KMS-11 (cell line): ENCODE measurements at regions not wholly inside any gene's neighbourhood (a gene's known extent, or its start where the extent isn't known, plus 50 kb on each side); places are given as distances from the start of the nearest gene placed in this dataset.
"Not testable (repeated sequence)": the region's sequence is repeated elsewhere in the genome, so short reads cannot be mapped to it uniquely, and the experiment has no call there.

Experiments
- H2AFZ ChIP-seq: fragments of 200-600 bp; sonication (generic); 2 replicates; pipeline ENCODE4 v1.6.1; 2016; ENCODE audit warnings: antibody characterized with exemption, mixed run types, low read depth
- H3K27ac ChIP-seq: fragments of 200-600 bp; sonication (generic); 2 replicates; pipeline ENCODE4 v1.6.1; 2016; ENCODE audit warnings: mild to moderate bottlenecking, mixed run types
- H3K27me3 ChIP-seq: fragments of 200-600 bp; sonication (generic); 2 replicates; pipeline ENCODE4 v1.6.1; 2017; ENCODE audit warnings: mild to moderate bottlenecking, low read depth, mixed run types, moderate library complexity; ENCODE audit not compliant: insufficient read depth
- H3K36me3 ChIP-seq: fragments of 200-600 bp; sonication (generic); 2 replicates; pipeline ENCODE4 v1.6.1; 2017; ENCODE audit warnings: mild to moderate bottlenecking, mixed run types; ENCODE audit not compliant: insufficient read depth
- H3K4me1 ChIP-seq: fragments of 200-600 bp; sonication (generic); 2 replicates; pipeline ENCODE4 v1.6.1; 2016; ENCODE audit warnings: mild to moderate bottlenecking, low read depth, mixed run types; ENCODE audit not compliant: poor library complexity, severe bottlenecking
- H3K4me2 ChIP-seq: fragments of 200-600 bp; sonication (generic); 2 replicates; pipeline ENCODE4 v1.7.0; 2016; ENCODE audit warnings: mild to moderate bottlenecking, mixed run types
- H3K4me3 ChIP-seq: fragments of 200-600 bp; sonication (generic); IDR thresholded peaks from 2 replicates; pipeline ENCODE4 v1.6.1; 2017; ENCODE audit warnings: low read depth, low read length, mixed read lengths; ENCODE audit not compliant: insufficient read depth
- H3K79me2 ChIP-seq: fragments of 200-600 bp; sonication (generic); 2 replicates; pipeline ENCODE4 v1.6.1; 2016; ENCODE audit warnings: low read depth, mixed run types; ENCODE audit not compliant: insufficient read depth
- H3K9ac ChIP-seq: fragments of 200-600 bp; sonication (generic); 2 replicates; pipeline ENCODE4 v1.6.1; 2016; ENCODE audit warnings: mild to moderate bottlenecking, mixed run types
- H4K20me1 ChIP-seq: fragments of 200-600 bp; sonication (generic); 2 replicates; pipeline ENCODE4 v1.6.1; 2016; ENCODE audit warnings: mild to moderate bottlenecking, mixed run types; ENCODE audit not compliant: insufficient read depth
- CTCF ChIP-seq: fragments of 200-600 bp; sonication (generic); conservative IDR thresholded peaks from 2 replicates; pipeline ENCODE4 v1.6.1; 2017; ENCODE audit warnings: low read depth, mild to moderate bottlenecking, antibody characterized with exemption, low read length, moderate library complexity, mixed read lengths

- H2AFZ ChIP-seq: no peak overlapping the region
- H3K9ac ChIP-seq: no peak overlapping the region
- H3K4me2 ChIP-seq: no peak overlapping the region
- no peaks in the 10 kb centered on the region for H3K4me1 ChIP-seq
- H3K27me3 ChIP-seq: peaks cover 61% of the 10 kb centered on the region
- no peaks in the 10 kb centered on the region for H3K79me2 ChIP-seq
- H3K27ac ChIP-seq: no peak overlapping the region
- no peaks in the 10 kb centered on the region for H3K36me3 ChIP-seq
- H4K20me1 ChIP-seq: no peaks in the 10 kb centered on the region
- H3K4me3 ChIP-seq: no peak overlapping the region
- no peak for TF ChIP-seq CTCF
Measured at GRCh38 chr20:48126227-48126740, 341.0 kb upstream of the SULF2 start.

GRCh38 chr20:48124960-48125359, 339.7 kb upstream of the SULF2 start:
- Histone ChIP-seq H3K4me1 (no peaks in the 10 kb centered on the region), H3K79me2 (no peaks in the 10 kb centered on the region), H3K27ac (no peak overlapping the region), H3K4me2 (no peak overlapping the region), H3K9ac (no peak overlapping the region), H3K27me3 (peaks cover 58% of the 10 kb centered on the region), H3K36me3 (no peaks in the 10 kb centered on the region), H4K20me1 (no peaks in the 10 kb centered on the region), H3K4me3 (no peak overlapping the region), H2AFZ (no peak overlapping the region)
- no peak for TF ChIP-seq CTCF

GRCh38 chr20:48124181-48124782, 339.0 kb upstream of the SULF2 start:
- Histone ChIP-seq H3K79me2 (no peaks in the 10 kb centered on the region), H3K4me3 (no peak overlapping the region), H3K27me3 (peaks cover 62% of the 10 kb centered on the region), H3K9ac (no peak overlapping the region), H3K4me1 (no peaks in the 10 kb centered on the region), H3K36me3 (no peaks in the 10 kb centered on the region), H3K4me2 (no peak overlapping the region), H4K20me1 (no peaks in the 10 kb centered on the region), H2AFZ (no peak overlapping the region), H3K27ac (no peak overlapping the region)
- no peak for TF ChIP-seq CTCF

GRCh38 chr20:48120120-48120519, 334.8 kb upstream of the SULF2 start:
- Histone ChIP-seq H3K36me3 (no peaks in the 10 kb centered on the region), H3K4me2 (no peak overlapping the region), H3K27me3 (peaks cover 63% of the 10 kb centered on the region), H4K20me1 (no peaks in the 10 kb centered on the region), H2AFZ (no peak overlapping the region), H3K4me1 (no peaks in the 10 kb centered on the region), H3K9ac (no peak overlapping the region), H3K27ac (no peak overlapping the region), H3K4me3 (no peak overlapping the region), H3K79me2 (no peaks in the 10 kb centered on the region)
- TF ChIP-seq CTCF: no peak

- H3K9ac ChIP-seq, H3K4me2 ChIP-seq, H3K4me1 ChIP-seq, H3K79me2 ChIP-seq, H3K36me3 ChIP-seq, H2AFZ ChIP-seq, H4K20me1 ChIP-seq, H3K27ac ChIP-seq, H3K4me3 ChIP-seq: not testable (repeated sequence)
- peaks cover 55% of the 10 kb centered on the region for H3K27me3 ChIP-seq
Measured at GRCh38 chr20:48119389-48119788, 334.1 kb upstream of the SULF2 start.
